ENCODE measurements at regions not wholly inside any gene's neighbourhood (a gene's known extent, or its start where the extent isn't known, plus 50 kb on each side); places are given as distances from the start of the nearest gene placed in this dataset.
A peak's percentile ranks its signal among the peaks of the same experiment; 100 is the strongest.
"Not testable (repeated sequence)": the region's sequence is repeated elsewhere in the genome, so short reads cannot be mapped to it uniquely, and the experiment has no call there.

DNA sequence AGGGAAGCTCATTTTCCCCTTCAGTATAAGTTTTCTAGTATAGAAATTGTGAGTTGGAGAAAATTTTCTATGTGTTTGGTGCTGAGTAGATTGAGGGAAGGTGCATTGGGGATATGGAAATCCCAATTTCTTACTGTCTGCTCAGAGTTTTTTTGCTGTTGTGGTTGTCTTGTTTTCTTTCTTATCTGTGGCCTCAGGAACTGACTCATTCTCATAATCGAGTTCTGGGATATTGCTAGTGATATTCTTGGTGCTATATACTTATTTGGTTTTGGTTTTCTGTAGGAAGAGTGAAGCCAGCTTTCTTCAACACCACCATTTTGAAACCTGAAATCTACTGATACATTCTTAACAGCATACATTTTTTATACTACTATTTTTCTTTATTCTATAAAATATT is 869.2 kb downstream of the DIPK2A start:
- DNase-seq = no peak
- H3K4me3 Mint-ChIP-seq (ENCODE audit: unreplicated experiment) = no peak overlapping the region
- no peaks in the 10 kb centered on the region for H3K4me1 Mint-ChIP-seq (ENCODE audit: low read depth, unreplicated experiment)
- H3K36me3 Mint-ChIP-seq (ENCODE audit: unreplicated experiment) = peaks cover 15% of the 10 kb centered on the region
- no peaks in the 10 kb centered on the region for H3K27me3 Mint-ChIP-seq (ENCODE audit: unreplicated experiment)
- TF ChIP-seq, protein P1, sequence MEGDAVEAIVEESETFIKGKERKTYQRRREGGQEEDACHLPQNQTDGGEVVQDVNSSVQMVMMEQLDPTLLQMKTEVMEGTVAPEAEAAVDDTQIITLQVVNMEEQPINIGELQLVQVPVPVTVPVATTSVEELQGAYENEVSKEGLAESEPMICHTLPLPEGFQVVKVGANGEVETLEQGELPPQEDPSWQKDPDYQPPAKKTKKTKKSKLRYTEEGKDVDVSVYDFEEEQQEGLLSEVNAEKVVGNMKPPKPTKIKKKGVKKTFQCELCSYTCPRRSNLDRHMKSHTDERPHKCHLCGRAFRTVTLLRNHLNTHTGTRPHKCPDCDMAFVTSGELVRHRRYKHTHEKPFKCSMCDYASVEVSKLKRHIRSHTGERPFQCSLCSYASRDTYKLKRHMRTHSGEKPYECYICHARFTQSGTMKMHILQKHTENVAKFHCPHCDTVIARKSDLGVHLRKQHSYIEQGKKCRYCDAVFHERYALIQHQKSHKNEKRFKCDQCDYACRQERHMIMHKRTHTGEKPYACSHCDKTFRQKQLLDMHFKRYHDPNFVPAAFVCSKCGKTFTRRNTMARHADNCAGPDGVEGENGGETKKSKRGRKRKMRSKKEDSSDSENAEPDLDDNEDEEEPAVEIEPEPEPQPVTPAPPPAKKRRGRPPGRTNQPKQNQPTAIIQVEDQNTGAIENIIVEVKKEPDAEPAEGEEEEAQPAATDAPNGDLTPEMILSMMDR (IDR thresholded peaks at IDR 0.05; ENCODE audit: partially characterized antibody, unreplicated experiment) = no peak
- no peak overlapping the region for H3K27ac Mint-ChIP-seq (ENCODE audit: unreplicated experiment)
- no peaks in the 10 kb centered on the region for H3K9me3 Mint-ChIP-seq (ENCODE audit: unreplicated experiment)

DNA sequence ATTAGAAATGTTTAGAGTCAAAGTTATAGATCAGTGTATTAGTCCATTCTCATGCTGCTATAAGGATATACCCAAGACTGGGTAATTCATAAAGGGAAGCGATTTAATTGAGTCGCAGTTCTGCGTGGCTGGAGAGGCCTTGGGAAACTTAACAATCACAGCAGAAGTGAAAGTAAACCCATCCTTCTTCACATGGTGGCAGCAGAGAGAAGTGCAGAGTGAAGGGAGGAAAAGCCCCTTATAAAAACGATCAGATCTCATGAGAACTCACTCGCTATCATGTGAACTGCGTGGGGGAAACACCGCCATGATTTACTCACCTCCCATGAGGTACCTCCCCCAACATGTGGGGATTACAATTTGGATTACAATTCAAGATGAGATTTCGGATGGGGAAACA is 871.5 kb downstream of the DIPK2A start:
- peaks cover 15% of the 10 kb centered on the region for H3K36me3 Mint-ChIP-seq (ENCODE audit: unreplicated experiment)
- H3K9me3 Mint-ChIP-seq (ENCODE audit: unreplicated experiment) = no peaks in the 10 kb centered on the region
- no peaks in the 10 kb centered on the region for H3K4me1 Mint-ChIP-seq (ENCODE audit: low read depth, unreplicated experiment)
- no peak overlapping the region for H3K4me3 Mint-ChIP-seq (ENCODE audit: unreplicated experiment)
- H3K27me3 Mint-ChIP-seq (ENCODE audit: unreplicated experiment) = no peaks in the 10 kb centered on the region
- TF ChIP-seq, protein P1 (IDR thresholded peaks at IDR 0.05; ENCODE audit: partially characterized antibody, unreplicated experiment) = no peak
- H3K27ac Mint-ChIP-seq (ENCODE audit: unreplicated experiment) = no peak overlapping the region
- DNase-seq = no peak

DNA sequence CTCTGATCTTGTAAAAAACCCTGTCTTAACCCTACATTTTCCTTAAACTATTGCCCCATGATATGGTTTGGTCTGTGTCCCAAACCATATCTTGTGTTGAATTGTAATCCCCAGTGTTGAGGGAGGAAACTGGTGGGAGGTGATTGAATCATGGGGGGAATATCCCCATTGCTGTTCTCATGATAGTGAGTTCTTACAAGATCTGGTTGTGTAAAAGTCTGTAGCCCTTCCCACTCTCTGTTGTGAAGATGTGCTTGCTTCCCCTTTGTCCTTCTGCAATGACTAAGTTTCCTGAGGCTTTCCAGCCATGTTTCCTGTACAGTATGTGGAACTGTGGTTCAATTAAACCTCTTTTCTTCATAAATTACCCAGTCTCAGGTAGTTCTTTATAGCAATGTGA is 881.4 kb downstream of the DIPK2A start:
- H3K4me1 Mint-ChIP-seq (ENCODE audit: low read depth, unreplicated experiment) = peaks cover 3% of the 10 kb centered on the region
- TF ChIP-seq, protein P1 (IDR thresholded peaks at IDR 0.05; ENCODE audit: partially characterized antibody, unreplicated experiment) = no peak
- peaks cover 3% of the 10 kb centered on the region for H3K27me3 Mint-ChIP-seq (ENCODE audit: unreplicated experiment)
- H3K36me3 Mint-ChIP-seq (ENCODE audit: unreplicated experiment) = no peaks in the 10 kb centered on the region
- H3K4me3 Mint-ChIP-seq (ENCODE audit: unreplicated experiment) = no peak overlapping the region
- DNase-seq = no peak
- no peak overlapping the region for H3K27ac Mint-ChIP-seq (ENCODE audit: unreplicated experiment)
- peaks cover 2% of the 10 kb centered on the region for H3K9me3 Mint-ChIP-seq (ENCODE audit: unreplicated experiment)

DNA sequence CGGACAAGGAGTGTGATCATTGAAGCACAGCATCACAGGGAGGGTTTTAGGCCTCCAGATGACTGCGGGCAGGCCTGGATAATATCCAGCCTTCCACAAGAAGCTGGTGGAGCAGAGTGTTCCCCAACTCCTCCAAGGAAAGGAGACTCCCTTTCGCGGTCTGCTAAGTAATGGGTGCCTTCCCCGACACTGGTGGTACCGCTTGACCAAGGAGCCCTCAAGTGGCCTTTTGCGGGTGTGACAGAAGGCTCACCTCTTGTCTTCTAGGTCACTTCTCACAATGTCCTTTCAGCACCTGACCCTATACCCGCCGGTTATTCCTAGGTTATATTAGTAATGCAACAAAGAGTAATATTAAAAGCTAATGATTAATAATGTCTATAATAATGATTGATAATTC is 882.4 kb downstream of the DIPK2A start:
- not testable (repeated sequence) for H3K36me3 Mint-ChIP-seq (ENCODE audit: unreplicated experiment); H3K4me3 Mint-ChIP-seq (ENCODE audit: unreplicated experiment); H3K9me3 Mint-ChIP-seq (ENCODE audit: unreplicated experiment); H3K4me1 Mint-ChIP-seq (ENCODE audit: low read depth, unreplicated experiment); H3K27me3 Mint-ChIP-seq (ENCODE audit: unreplicated experiment); H3K27ac Mint-ChIP-seq (ENCODE audit: unreplicated experiment); DNase-seq

DNA sequence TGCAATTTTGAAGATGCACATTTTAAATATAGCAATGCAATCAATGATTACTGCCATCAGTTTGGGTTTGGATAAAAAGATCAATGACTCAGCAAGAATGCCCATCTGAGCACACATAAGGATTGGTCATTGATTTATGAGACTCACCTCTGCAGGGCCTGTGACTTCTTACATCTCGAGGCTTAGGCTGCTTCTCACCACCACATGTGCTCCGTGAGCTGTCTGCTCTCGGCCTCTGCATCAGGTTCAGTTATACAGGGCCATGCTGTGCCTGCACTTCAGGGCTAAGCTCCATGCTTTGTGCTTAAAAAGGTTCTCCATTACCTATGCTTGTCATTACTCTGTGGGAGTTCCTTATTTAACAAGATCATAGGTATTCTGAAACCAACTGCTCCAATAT is 887.5 kb downstream of the DIPK2A start:
- Mint-ChIP-seq H3K27me3 (ENCODE audit: unreplicated experiment) (peaks cover 3% of the 10 kb centered on the region), H3K27ac (ENCODE audit: unreplicated experiment) (peak overlapping the region; percentile 3)

More for the DNA sequence above, 887.5 kb downstream of the DIPK2A start:
- Mint-ChIP-seq H3K4me1 (ENCODE audit: low read depth, unreplicated experiment) (peaks cover 7% of the 10 kb centered on the region), H3K9me3 (ENCODE audit: unreplicated experiment) (peaks cover 4% of the 10 kb centered on the region), H3K36me3 (ENCODE audit: unreplicated experiment) (no peaks in the 10 kb centered on the region), H3K4me3 (ENCODE audit: unreplicated experiment) (no peak overlapping the region)
- TF ChIP-seq, protein P1 (IDR thresholded peaks at IDR 0.05; ENCODE audit: partially characterized antibody, unreplicated experiment) = no peak
- DNase-seq = no peak

Data from glutamatergic neuron (in vitro differentiated cells).